ENCODE measurements at regions not wholly inside any gene's neighbourhood (a gene's known extent, or its start where the extent isn't known, plus 50 kb on each side); places are given as distances from the start of the nearest gene placed in this dataset.

GRCh38 chr1:107003972-107004371 lies 52.5 kb upstream of the PRMT6 start:
- no peaks in the 10 kb centered on the region for H3K36me3 ChIP-seq

GRCh38 chr1:107004421-107004820 lies 52.1 kb upstream of the PRMT6 start:
- no peaks in the 10 kb centered on the region for H3K9me3 ChIP-seq (replicated peaks)
- no peak for TF ChIP-seq CTCF (IDR thresholded peaks at IDR 0.05; ENCODE audit: borderline replicate concordance)
- no peak overlapping the region for H3K4me3 ChIP-seq
- intact Hi-C loops (cut with micrococcal nuclease), result no loop called here
- no peak for DNase-seq
- H3K36me3 ChIP-seq, result no peaks in the 10 kb centered on the region
- H3K27ac ChIP-seq (replicated peaks), result no peak overlapping the region
- H3K27me3 ChIP-seq (ENCODE audit: low read depth), result no peaks in the 10 kb centered on the region
- no peaks in the 10 kb centered on the region for H3K4me1 ChIP-seq

More at GRCh38 chr1:107003972-107004371, 52.5 kb upstream of the PRMT6 start:
- Histone ChIP-seq H3K27ac (replicated peaks) (no peak overlapping the region), H3K27me3 (ENCODE audit: low read depth) (peaks cover 3% of the 10 kb centered on the region), H3K4me3 (no peak overlapping the region), H3K9me3 (replicated peaks) (no peaks in the 10 kb centered on the region), H3K4me1 (no peaks in the 10 kb centered on the region)
- intact Hi-C loops (cut with micrococcal nuclease), result no loop called here
- TF ChIP-seq CTCF (IDR thresholded peaks at IDR 0.05; ENCODE audit: borderline replicate concordance), result no peak
- DNase-seq, result no peak

All from left ventricle myocardium inferior (tissue), 1 donor.